ENCODE measurements at regions not wholly inside any gene's neighbourhood (a gene's known extent, or its start where the extent isn't known, plus 50 kb on each side); places are given as distances from the start of the nearest gene placed in this dataset.

DNA sequence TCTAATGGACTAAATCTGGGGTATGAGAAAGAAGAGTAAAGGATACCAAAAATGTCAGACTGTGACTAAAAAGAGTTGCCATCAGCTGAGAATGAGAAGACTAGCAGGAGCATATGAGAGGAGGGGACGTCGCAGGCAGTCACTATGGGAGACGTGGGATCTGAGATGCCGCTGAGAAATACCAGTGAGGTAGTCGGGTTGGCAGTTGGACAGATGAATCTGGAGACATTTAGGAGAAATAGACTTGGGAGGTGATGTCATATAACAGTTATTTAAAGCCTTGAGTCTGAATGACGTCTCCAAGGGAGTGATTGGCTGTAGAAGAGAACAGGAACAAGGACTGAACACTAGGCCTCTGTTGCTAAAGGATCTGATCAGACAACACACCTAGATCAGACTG is 51.5 kb upstream of the TRIM26 start:
- no peak overlapping the region for H2BK5ac ChIP-seq (ENCODE audit: low read depth, low read length, poor library complexity)
- H2AK5ac ChIP-seq (ENCODE audit: low read length): no peak overlapping the region
- H4K12ac ChIP-seq (ENCODE audit: low read depth, low read length): no peak overlapping the region
- H3K18ac ChIP-seq (ENCODE audit: low read length): no peak overlapping the region
- no peak overlapping the region for H2BK120ac ChIP-seq (ENCODE audit: insufficient read depth, low read length, poor library complexity)
- no peak overlapping the region for H4K91ac ChIP-seq (ENCODE audit: low read depth, low read length)
- no peak overlapping the region for H4K8ac ChIP-seq (ENCODE audit: low read depth, low read length)
- peaks cover 10 to 13% of the 10 kb centered on the region in 2 experiments for H3K4me1 ChIP-seq (ENCODE audit: control insufficient read depth in 1 of 2, insufficient read depth in 2 of 2, low read length in 2 of 2)
- WGBS (ENCODE audit: extremely low coverage, insufficient coverage, insufficient read length): no CpG with 5 or more reads among the region's 6 CpGs
- no peak overlapping the region for H3K4me2 ChIP-seq (ENCODE audit: low read length)
- H3K79me2 ChIP-seq (ENCODE audit: control insufficient read depth, insufficient read depth, low read length, poor library complexity): peaks cover 2% of the 10 kb centered on the region
- H2AFZ ChIP-seq (ENCODE audit: insufficient read depth, low read length, poor library complexity): no peak overlapping the region
- peak; percentile 21 to 64 for DNase-seq
- H3K36me3 ChIP-seq (ENCODE audit: control insufficient read depth in 1 of 2, insufficient read depth in 2 of 2, low read length in 2 of 2): peaks cover 0 to 8% of the 10 kb centered on the region in 2 experiments
- no peak overlapping the region for H3K4ac ChIP-seq (ENCODE audit: low read depth, low read length)
- no peak overlapping the region for H3K14ac ChIP-seq (ENCODE audit: low read length)
- H3K23ac ChIP-seq (ENCODE audit: low read length): no peak overlapping the region
- peaks cover 1% of the 10 kb centered on the region for H3K79me1 ChIP-seq (ENCODE audit: low read length)
- no peak overlapping the region for H3K4me3 ChIP-seq (ENCODE audit: low read depth, low read length)
- H3K9ac ChIP-seq (ENCODE audit: low read length): no peak overlapping the region
- H2BK12ac ChIP-seq (ENCODE audit: low read length): no peak overlapping the region
- peaks cover 4% of the 10 kb centered on the region for H3K27me3 ChIP-seq (ENCODE audit: insufficient read depth, low read length)
- H3K27ac ChIP-seq (ENCODE audit: low read depth, low read length): no peak overlapping the region
- H3K9me3 ChIP-seq (ENCODE audit: insufficient read depth, low read depth, low read length): peaks cover 4% of the 10 kb centered on the region

DNA sequence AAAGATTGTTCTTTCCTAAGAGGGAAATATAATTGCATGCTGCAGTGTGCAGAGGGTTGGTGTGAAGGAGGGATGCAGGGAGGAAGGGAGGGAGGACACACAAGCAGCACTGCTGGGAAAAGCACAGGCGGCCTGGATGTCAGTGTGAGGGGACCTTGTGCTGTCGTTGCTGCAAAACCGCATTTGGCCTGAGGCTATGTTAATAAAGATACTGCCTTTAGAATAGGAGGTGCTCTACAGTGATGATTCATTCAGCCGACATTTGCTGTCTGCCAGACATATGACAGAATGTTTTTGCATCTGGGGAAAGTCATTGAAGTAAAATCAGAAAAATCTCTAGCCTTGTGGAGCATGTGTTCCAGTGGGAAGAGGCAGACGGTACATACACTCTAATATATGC is 50.5 kb upstream of the TRIM26 start:
- Histone ChIP-seq H3K4ac (ENCODE audit: low read depth, low read length) (no peak overlapping the region), H3K79me2 (ENCODE audit: control insufficient read depth, insufficient read depth, low read length, poor library complexity) (peaks cover 2% of the 10 kb centered on the region), H3K4me3 (ENCODE audit: low read depth, low read length) (no peak overlapping the region), H3K4me2 (ENCODE audit: low read length) (no peak overlapping the region), H3K4me1 (ENCODE audit: control insufficient read depth in 1 of 2, insufficient read depth in 2 of 2, low read length in 2 of 2) (peaks cover 11 to 16% of the 10 kb centered on the region in 2 experiments), H2BK5ac (ENCODE audit: low read depth, low read length, poor library complexity) (no peak overlapping the region), H3K27me3 (ENCODE audit: insufficient read depth, low read length) (peaks cover 4% of the 10 kb centered on the region), H3K36me3 (ENCODE audit: control insufficient read depth in 1 of 2, insufficient read depth in 2 of 2, low read length in 2 of 2) (peaks cover 0 to 8% of the 10 kb centered on the region in 2 experiments), H3K9me3 (ENCODE audit: insufficient read depth, low read depth, low read length) (peaks cover 4% of the 10 kb centered on the region), H4K8ac (ENCODE audit: low read depth, low read length) (no peak overlapping the region), H2AFZ (ENCODE audit: insufficient read depth, low read length, poor library complexity) (no peak overlapping the region), H2AK5ac (ENCODE audit: low read length) (no peak overlapping the region), H3K9ac (ENCODE audit: low read length) (no peak overlapping the region), H2BK120ac (ENCODE audit: insufficient read depth, low read length, poor library complexity) (no peak overlapping the region), H3K18ac (ENCODE audit: low read length) (no peak overlapping the region), H3K79me1 (ENCODE audit: low read length) (peaks cover 5% of the 10 kb centered on the region), H3K14ac (ENCODE audit: low read length) (no peak overlapping the region), H4K91ac (ENCODE audit: low read depth, low read length) (no peak overlapping the region), H3K23ac (ENCODE audit: low read length) (no peak overlapping the region), H2BK12ac (ENCODE audit: low read length) (no peak overlapping the region), H3K27ac (ENCODE audit: low read depth, low read length) (peak overlapping the region; percentile 3), H4K12ac (ENCODE audit: low read depth, low read length) (no peak overlapping the region)
- DNase-seq: peak; percentile 76 to 96
- WGBS (ENCODE audit: extremely low coverage, insufficient coverage, insufficient read length): no CpG with 5 or more reads among the region's 5 CpGs

All from trophoblast cell (in vitro differentiated cells and primary cell).